HG03432 (cell line): ENCODE measurements at regions not wholly inside any gene's neighbourhood (a gene's known extent, or its start where the extent isn't known, plus 50 kb on each side); places are given as distances from the start of the nearest gene placed in this dataset.

Experiments used
- ATAC-seq: cut with Tn5 transposase; IDR thresholded peaks from one replicate; pipeline ENCODE4 v1.9.1; 2021; ENCODE audit warnings: mild to moderate bottlenecking, moderate library complexity; ENCODE audit not compliant: unreplicated experiment

DNA sequence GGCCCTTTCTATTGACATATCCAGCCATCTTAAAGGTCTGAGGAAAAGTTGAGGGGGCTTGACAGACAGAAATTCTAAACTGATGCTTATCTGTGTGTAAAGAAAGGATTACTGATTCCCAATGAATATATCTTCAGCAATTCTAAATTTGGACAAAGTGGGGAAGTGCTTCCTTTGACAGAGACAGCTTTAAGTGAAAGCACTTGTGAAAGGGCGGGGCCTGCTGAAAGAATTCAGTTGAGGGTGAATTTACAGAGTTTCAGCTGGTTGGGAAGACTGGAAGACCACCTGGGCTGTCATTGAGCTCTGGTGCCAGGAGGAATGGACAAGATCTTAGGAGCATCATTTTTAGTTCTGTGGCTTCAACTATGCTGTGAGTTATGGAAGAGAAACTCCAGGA, 412.5 kb upstream of the OR4E1 start:
- ATAC-seq: no peak

DNA sequence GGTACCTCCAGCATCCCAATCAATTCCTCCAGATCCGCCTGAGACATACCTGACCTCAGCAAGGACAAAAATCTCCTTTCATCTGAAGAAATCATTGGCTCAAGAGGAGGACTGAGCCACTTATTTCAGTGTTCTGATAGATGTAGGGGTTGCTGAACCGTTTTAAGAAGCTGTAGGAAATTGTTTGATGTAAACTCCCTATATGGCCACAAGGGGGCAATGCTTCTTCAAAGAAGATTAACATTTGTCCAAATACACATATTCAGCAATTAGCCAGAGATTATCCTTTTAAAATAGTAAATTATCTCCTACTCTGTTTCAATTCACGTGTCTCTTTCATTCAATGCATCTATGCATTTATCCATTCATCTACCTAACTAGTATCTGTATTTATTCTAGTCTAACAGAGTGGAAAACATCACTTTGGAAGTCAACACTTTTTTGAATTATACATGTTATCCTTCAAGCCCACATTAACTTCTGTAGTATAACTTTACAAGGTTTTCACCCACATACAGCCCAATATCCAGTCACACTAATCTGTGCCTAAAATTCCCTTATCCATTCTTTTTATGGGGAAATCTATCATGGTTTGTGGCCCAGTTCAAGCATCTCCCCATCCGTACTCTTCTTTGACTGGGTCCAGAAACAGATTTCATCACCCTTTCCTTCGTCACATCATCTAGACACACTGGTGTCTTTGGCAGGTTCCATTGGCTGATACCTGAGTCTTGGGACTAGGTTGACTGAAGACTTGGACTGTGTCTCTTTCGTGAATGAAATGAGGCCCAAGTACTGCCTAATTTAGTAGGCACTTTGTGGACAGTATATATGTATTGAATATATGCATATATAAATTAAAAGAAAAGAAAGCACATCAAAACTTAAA, 411.0 kb upstream of the OR4E1 start:
- ATAC-seq: peak; percentile 47

DNA sequence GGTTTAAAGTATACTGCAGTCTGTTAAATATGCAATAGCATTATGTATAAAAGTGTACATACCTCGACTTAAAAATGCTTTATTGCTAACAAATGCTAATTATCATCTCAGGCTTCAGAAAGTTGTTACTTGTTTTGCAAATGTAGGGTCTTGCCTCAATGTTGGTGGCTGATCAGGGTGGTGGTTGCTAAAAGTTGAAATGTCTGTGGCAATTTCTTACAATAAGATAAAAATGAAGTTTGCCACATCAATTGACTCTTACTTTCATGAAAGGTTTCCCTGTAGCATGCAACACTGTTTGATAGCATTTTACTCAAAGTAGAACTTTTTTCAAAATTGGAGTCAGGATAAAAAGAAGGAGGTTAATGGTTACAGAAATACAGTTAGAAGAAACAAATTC, 407.7 kb upstream of the OR4E1 start:
- no peak for ATAC-seq

DNA sequence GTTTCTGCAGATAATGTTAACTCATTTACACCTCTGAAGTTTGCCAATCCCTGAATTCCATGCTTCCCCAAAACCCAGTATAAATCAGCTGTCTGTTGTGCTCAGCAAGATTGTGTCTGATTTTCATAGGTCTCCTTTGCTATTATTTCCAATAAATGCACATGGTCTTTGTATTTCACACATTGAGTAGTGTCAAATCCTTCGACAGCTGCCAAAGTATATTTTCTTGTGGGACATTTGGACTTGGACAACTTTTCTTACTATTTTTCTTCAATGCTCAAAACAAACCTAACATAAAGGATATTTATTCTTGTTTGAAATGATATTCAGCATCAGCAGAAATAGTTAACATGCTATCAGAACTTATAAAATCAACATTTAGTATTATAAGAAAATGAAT, 406.1 kb upstream of the OR4E1 start:
- no peak for ATAC-seq

DNA sequence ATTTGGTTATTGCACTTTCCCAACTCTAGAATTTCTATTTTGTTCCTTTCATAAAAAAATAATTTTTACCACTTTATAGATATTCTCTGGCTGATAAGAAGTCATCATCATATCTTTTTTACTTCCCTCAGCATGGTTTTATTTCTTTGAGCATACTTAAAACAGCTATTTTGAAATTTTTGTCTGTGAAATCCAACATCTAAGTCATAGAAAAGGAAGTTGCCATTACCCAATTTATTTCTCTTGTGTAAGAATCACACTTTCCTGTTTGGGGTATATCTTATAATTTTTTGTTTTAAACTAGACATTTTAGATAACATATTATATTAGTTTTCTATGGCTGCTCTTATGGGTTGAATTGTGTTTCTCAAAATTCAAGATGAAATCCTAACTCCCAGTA, 400.2 kb upstream of the OR4E1 start:
- ATAC-seq: no peak

DNA sequence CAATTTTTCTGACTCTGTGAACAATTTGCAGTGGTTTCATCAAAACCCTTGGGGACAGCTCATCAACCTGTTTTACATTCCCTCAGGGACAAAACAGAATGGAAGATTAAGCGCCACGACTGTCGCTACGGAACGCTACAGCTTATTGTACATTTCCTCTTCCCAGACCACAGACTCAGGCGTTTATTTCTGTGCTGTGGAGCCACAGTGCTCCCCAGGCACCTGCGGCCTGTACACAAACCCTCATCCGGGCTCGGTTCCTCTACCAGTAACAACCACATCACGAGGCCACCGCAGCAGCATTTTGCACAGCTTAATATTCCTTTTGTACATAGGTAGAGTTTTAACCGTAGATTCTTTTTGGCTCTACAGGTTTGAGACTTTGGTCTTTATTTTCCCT, 397.4 kb upstream of the OR4E1 start:
- ATAC-seq: peak; percentile 93

DNA sequence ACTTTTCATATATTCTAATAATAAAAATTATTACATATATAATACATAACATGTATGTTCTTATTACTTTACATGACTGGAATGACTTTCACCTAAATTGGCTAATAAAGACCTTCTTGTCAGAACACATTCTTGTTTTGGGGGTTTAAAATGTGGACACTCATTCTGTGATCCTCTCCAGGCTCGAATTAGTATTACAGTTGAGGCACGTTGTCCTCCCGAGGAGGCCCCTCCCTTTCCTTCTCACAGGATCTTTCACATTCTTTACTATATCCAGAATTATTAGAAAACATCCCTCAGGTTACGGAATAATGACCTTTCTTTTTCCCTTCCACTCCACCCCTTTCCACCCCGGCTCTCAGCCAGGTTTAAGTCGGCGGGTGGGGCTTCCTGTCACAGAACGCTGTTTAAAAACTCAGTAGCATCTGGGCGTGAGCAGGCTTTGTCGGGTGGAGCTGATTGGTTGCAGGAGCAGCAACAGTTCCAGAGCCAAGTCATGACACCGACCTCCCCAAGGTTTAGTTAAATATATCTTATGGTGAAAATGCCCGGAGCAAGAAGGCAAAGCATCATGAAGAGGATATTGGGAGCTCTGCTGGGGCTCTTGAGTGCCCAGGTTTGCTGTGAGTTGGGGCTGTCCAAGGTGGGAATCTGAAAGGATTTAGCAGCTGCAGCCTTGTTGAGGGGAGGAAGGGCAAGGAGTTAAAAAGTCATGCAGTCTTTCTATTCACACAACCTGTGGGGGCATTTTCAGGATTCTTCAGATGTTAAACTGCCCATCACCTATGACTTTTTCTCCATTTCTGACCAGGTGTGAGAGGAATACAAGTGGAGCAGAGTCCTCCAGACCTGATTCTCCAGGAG, 396.7 kb upstream of the OR4E1 start:
- peak; percentile 58 for ATAC-seq

DNA sequence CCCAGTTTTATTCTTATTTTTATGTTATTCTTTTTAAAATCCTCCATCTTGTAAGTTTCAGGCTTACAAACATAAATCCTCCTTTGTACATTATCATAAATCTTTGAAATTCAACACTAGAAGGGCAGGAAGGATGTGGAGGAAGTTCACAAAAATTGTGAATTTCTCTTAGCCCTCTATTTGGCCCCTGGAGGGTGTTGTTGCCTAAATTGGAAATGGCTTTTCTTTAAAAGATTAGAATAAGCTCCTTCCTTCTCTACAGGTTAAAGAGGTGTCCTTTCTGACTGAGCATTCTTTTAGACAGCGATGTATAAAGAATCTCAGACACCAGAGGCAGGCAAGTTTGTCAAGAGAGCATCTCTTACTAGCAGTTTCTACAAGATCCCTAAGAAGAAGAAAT, 391.7 kb upstream of the OR4E1 start:
- ATAC-seq: no peak

DNA sequence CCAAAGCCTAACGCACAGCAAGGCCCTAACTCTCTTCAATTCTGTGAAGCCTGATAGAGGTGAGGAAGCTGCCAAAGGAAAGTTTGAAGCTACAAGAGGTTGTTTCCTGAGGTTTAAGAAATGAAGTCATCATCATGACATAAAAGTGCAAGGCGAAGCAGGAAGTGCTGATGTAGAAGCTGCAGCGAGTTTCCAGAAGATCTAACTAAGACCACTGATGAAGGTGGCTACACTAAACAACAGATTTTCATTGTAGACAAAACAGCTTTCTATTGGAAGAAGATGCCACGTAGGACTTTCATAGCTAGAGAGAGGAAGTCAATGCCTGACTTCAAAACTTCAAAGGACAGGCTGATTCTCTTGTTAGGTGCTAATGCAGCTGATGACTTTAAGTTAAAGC, 385.6 kb upstream of the OR4E1 start:
- ATAC-seq: no peak

DNA sequence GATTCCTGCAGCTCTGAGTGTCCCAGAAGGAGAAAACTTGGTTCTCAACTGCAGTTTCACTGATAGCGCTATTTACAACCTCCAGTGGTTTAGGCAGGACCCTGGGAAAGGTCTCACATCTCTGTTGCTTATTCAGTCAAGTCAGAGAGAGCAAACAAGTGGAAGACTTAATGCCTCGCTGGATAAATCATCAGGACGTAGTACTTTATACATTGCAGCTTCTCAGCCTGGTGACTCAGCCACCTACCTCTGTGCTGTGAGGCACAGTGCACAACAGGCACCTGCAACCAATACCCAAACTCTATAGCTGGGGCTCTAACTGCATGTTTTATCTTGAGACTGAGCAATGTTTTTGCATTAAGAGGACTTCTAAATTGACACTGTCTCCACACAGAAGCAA, 379.2 kb upstream of the OR4E1 start:
- no peak for ATAC-seq

DNA sequence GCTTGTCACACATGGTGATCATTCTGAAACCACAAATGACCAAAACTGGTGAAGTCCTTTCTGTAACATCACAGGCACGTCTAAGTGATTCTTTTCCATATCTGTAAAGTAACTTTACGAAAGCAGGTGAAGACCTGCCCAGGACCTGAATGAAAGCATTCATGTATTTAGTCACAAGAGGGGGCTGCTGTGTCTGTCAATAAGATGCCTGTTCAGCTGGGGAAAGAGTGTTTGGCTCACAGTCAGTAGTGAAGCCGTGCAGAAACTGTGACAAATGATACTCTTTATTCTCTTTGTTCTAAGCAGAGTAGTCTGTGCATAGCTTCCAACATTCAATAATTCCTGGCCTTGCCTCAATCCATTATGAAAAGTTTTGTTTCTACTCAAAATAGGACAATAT, 373.5 kb upstream of the OR4E1 start:
- peak; percentile 78 for ATAC-seq

DNA sequence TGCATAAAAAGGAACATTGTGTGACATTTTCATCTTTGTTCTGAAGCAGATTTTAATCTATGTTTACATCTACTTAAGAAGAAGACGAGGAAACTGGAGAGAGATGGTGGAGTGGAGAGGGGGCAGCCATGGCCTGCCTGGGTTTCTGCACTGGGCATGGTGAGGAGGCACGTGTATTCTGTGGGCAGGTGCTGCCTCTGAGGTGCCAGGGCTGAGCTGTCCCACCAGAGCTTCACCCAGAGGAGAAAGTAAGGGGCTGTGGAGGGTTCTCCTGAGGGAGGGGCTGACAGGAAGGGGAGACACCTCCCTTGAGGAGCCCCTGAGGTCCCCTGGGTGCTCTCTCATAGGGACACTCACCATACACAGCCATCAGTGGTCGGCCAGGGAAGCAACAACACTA, 372.4 kb upstream of the OR4E1 start:
- ATAC-seq: no peak

DNA sequence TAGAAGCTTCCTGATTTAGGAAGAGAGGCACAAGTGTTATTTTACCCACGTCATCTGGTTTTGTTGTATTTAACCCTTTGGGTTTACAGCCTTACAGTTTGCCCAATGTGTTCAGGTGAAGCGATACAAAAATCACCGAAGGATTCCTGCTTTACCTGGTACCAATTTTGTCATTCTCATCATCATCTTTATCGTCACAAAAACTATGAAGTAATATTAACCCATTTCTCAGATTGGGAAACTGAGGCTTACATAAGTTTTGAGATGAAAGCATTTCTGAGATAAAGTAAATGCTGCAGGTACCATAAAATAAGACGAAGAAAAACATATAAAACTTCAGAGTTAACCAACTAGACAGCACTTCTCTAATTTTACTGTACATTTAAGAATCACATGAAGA, 370.6 kb upstream of the OR4E1 start:
- no peak for ATAC-seq

DNA sequence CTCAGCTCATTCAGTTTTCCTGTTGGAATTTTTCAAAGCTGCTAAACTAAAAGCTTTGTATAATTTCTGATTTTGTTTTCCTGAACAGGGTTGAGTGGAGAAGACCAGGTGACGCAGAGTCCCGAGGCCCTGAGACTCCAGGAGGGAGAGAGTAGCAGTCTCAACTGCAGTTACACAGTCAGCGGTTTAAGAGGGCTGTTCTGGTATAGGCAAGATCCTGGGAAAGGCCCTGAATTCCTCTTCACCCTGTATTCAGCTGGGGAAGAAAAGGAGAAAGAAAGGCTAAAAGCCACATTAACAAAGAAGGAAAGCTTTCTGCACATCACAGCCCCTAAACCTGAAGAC, 367.1 kb upstream of the OR4E1 start:
- ATAC-seq: no peak

DNA sequence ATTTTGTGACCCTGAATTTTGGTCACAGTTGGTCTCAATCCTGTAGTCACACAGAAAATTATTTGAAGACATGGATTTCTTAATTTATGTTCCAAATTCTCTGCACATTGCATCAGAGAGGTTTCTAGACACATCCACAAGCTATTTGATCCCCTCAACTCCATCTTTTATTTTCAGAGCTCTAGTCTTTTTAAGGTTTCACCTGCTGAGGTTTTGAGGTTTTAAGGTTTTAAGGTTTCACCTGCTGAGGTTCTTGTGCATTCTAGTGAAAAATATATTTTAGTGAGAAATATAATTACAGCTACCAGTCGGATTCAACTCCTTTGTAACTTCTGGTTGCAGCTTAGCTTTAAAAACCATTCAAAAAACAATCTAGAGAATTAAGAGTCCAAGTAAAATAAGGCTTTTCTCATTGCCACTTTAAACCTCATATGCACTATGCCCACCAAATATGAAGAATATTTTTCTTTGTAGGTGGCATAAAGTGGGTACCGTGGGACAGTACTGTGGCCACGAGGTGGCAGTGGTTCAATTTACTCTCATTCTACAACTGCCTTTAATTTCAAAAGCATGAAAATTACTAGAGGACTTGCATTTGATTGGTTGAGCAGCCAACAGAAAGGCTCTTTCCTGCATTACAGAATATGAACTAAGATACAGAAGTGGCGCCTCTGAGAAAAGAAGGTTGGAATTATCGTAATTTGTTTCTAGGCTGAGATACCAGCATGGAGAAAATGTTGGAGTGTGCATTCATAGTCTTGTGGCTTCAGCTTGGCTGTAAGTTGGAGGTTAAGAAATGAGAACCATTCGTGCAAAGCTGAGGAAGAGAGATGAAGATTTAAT, 366.5 kb upstream of the OR4E1 start:
- no peak for ATAC-seq

DNA sequence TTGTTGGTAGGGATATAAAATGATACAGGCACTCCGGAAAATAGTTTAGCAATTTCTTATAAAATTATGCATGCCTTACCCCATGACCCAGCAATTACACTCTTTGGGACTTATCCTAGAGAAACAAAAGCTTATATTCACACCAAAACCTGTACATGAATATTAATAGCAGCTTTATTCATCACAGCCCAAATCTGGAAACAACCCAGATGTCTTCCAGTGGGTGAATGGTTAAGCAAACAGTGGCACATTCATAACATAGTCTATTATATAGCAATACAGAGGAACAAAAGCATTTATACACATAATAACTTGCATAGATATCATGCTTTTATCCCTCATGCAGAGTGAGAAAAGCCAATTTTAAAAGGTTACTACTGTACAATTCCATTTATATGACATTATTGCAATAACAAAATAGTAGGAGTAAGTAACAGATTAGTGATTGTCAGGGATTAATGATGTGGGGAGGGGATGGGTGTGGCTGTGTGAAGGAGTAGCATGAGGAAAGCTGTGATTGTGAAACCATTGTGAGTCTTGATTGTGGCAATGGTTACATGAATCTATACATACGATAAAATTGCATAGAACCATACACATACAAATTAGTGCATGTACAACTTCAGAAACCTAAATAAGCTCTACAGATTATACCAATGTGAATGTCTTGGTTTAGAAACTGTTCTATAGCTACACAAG, 363.1 kb upstream of the OR4E1 start:
- ATAC-seq: no peak

DNA sequence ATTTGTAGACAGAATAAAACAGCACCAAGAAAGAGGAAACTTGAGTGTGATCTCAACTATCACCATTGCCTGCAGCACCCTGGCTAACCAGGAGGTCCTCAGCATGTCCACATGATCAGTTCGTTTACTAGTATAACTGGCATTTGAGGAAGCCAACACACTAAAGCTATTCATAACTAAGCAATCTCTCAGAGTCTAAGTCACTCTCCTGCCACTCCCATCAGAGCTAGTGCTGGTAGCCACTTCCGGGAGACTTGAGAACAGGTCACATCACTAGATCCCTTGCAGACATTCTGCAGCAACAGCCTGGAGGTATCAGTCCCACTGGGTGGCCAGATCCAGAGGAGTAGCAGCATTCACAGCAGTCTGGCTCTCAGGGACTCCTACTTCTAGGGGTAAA, 352.9 kb upstream of the OR4E1 start:
- ATAC-seq: no peak

DNA sequence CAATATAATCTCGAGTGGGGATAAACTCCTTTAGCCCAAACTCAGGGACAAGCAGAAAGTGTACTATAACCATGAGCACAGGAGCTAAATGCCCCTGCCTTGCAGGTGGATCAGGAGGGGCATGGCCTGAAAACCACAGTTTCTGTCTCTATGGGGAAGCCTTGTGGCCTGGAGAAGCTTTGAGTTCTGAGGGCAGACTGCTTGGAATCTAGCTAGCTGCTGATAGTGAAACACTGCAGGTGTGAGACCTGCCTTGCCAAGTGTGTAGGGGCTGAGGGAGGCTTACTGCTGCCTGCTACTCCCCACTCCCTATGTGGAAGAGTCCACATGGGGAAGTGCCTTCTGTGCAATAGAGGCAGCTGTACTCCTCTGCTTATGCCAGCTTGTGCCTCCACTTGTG, 352.3 kb upstream of the OR4E1 start:
- ATAC-seq: no peak

DNA sequence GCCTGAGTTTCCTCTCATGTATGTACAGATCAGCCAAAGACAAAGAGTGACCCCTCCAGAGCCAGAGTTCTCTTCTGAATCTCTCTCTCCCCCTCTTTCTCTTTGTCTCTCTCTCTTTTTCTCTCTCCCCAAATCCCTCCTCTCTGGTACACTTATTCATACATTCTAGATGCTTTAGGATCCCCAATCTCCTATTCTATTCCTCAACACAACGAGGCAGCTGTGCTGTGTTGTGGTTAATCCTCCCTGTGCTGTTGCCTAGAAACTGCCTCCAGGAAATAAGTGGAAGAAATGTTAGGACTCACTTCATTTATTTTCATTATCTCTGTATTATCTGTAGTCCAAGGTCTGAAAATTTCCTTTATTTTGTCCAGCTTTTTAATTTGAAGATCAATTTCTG, 350.5 kb upstream of the OR4E1 start:
- no peak for ATAC-seq

DNA sequence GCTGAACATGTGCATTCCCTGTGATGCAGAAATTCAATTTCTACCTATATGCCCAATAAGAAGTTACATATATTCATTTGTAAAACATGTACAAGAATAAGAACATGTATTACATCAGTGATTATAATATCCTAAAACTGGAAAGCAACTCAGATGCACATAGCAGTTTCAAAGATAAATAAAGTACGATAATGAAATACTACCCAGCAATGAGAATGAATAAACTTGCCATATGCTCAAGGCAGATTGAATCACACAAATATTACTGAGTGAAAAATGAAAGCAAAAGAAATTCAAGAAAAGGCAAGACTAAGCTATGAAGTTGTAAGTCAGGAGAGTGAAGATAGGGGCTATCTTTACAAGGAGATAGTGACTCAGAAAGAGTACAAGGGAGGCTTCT, 345.3 kb upstream of the OR4E1 start:
- no peak for ATAC-seq

DNA sequence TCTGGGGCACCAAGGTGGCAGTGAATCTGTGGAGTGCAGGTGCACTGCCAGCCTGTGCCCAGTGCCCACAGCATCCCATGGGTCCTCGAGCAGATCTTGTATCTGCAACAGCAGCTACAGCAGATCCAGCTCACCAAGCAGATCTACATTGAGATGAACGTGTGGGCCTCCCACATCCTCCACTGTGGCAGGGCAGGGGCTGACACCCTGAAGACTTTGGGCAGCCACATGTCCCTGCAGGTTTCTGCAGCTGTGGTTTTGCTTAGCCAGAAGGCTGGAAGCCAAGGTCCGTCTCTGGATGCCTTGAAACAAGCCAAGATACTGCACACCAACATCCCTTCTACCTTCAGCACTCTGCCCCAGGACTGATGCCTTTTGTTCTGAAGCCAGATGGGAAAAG, 338.8 kb upstream of the OR4E1 start:
- ATAC-seq: no peak
